ENCODE measurements at regions not wholly inside any gene's neighbourhood (a gene's known extent, or its start where the extent isn't known, plus 50 kb on each side); places are given as distances from the start of the nearest gene placed in this dataset.

DNA sequence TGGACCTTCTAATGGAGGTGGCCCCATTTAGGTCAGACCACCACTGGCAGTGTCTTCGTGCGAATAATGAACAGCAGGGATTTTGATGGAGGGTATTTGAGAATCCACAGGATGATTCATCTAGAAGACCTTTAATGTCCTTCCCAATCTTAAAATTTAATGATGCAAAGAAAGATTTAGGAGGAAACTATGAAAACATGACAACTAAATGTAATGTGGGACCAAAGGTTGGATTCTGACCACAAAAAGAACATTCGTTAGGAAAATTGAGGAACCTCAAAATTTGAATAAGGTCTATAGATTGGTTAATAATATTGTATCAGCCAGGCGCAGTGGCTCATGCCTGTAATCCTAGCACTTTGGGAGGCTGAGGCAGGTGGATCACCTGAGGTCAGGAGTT, 78.2 kb upstream of the TMPO start:
- no peak for DNase-seq
- no peak overlapping the region for H3K4me2 ChIP-seq (replicated peaks; ENCODE audit: low read depth, low read length, poor library complexity, severe bottlenecking)
- no peaks in the 10 kb centered on the region for H3K79me2 ChIP-seq (ENCODE audit: control insufficient read depth, insufficient read depth, low read length)
- H3K9me3 ChIP-seq (ENCODE audit: control extremely low read depth in 1 of 3, control insufficient read depth in 2 of 3, insufficient read depth in 1 of 3, low read length in 2 of 3) = peaks cover 0 to 7% (median 1%) of the 10 kb centered on the region in 3 donors
- no peak overlapping the region for H3K4me3 ChIP-seq (ENCODE audit: control extremely low read depth in 1 of 5, extremely low read depth in 1 of 5, insufficient read depth in 1 of 5, low read depth in 2 of 5, low read length in 4 of 5)
- Mint-ChIP-seq H3K4me3 (no peak overlapping the region), H3K9me3 (ENCODE audit: insufficient read depth) (peaks cover 5% of the 10 kb centered on the region), H3K27ac (no peak overlapping the region), H3K4me1 (no peaks in the 10 kb centered on the region), H3K27me3 (peaks cover 50% of the 10 kb centered on the region)
- no peaks in the 10 kb centered on the region for H3K36me3 ChIP-seq (replicated peaks in 1 of 2; ENCODE audit: control extremely low read depth in 1 of 2, control insufficient read depth in 1 of 2, extremely low read depth in 1 of 2, insufficient read depth in 2 of 2, low read length in 1 of 2)
- H4K20me1 ChIP-seq (ENCODE audit: control insufficient read depth, insufficient read depth, low read length, poor library complexity, severe bottlenecking) = no peaks in the 10 kb centered on the region
- intact Hi-C loops (cut with micrococcal nuclease) = no loop called here
- no peak for ATAC-seq (ENCODE audit: low read depth)
- H3K27me3 ChIP-seq (replicated peaks in 1 of 4; ENCODE audit: control extremely low read depth in 1 of 4, control insufficient read depth in 3 of 4, insufficient read depth in 4 of 4, low read length in 3 of 4) = peaks cover 0 to 22% (median 11%) of the 10 kb centered on the region in 4 experiments
- TF ChIP-seq EZH2 (IDR thresholded peaks at IDR 0.05; ENCODE audit: borderline replicate concordance, insufficient read depth, low read depth, low read length, poor library complexity, severe bottlenecking) = no peak
- TF ChIP-seq, protein P1, sequence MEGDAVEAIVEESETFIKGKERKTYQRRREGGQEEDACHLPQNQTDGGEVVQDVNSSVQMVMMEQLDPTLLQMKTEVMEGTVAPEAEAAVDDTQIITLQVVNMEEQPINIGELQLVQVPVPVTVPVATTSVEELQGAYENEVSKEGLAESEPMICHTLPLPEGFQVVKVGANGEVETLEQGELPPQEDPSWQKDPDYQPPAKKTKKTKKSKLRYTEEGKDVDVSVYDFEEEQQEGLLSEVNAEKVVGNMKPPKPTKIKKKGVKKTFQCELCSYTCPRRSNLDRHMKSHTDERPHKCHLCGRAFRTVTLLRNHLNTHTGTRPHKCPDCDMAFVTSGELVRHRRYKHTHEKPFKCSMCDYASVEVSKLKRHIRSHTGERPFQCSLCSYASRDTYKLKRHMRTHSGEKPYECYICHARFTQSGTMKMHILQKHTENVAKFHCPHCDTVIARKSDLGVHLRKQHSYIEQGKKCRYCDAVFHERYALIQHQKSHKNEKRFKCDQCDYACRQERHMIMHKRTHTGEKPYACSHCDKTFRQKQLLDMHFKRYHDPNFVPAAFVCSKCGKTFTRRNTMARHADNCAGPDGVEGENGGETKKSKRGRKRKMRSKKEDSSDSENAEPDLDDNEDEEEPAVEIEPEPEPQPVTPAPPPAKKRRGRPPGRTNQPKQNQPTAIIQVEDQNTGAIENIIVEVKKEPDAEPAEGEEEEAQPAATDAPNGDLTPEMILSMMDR (IDR thresholded peaks at IDR 0.05) = no peak
- CTCF ChIA-PET = interaction anchor here (1.9 kb wide), 1 partner anchor 11 kb away, joined by 8 read pairs; no protein-coding TSS in a partner anchor
- no peak overlapping the region for H2AFZ ChIP-seq (ENCODE audit: insufficient read depth, low read depth, low read length, poor library complexity, severe bottlenecking)
- 73% methylated on average over 2 of the region's 4 CpGs for WGBS (ENCODE audit: insufficient coverage)
- H3K9ac ChIP-seq (ENCODE audit: low read length) = no peak overlapping the region
- H3K27ac ChIP-seq (ENCODE audit: low read length in 2 of 2) = no peak overlapping the region
- H3K4me1 ChIP-seq (ENCODE audit: control insufficient read depth in 2 of 2, insufficient read depth in 2 of 2, low read length in 2 of 2) = no peaks in the 10 kb centered on the region
- POLR2A ChIA-PET = interaction anchor here (0.7 kb wide), 1 partner anchor 109 kb away, joined by 3 read pairs; no protein-coding TSS in a partner anchor

GRCh38 chr12:98437806-98438595, 77.4 kb upstream of the TMPO start:
- no CpG with 5 or more reads among the region's 1 CpG for WGBS (ENCODE audit: insufficient coverage)
- Histone ChIP-seq H3K4me3 (ENCODE audit: control extremely low read depth in 1 of 5, extremely low read depth in 1 of 5, insufficient read depth in 1 of 5, low read depth in 2 of 5, low read length in 4 of 5) (no peak overlapping the region), H3K27me3 (replicated peaks in 1 of 4; ENCODE audit: control extremely low read depth in 1 of 4, control insufficient read depth in 3 of 4, insufficient read depth in 4 of 4, low read length in 3 of 4) (peaks cover 0 to 22% (median 11%) of the 10 kb centered on the region in 4 experiments), H2AFZ (ENCODE audit: insufficient read depth, low read depth, low read length, poor library complexity, severe bottlenecking) (no peak overlapping the region), H3K36me3 (replicated peaks in 1 of 2; ENCODE audit: control extremely low read depth in 1 of 2, control insufficient read depth in 1 of 2, extremely low read depth in 1 of 2, insufficient read depth in 2 of 2, low read length in 1 of 2) (no peaks in the 10 kb centered on the region), H3K9me3 (ENCODE audit: control extremely low read depth in 1 of 3, control insufficient read depth in 2 of 3, insufficient read depth in 1 of 3, low read length in 2 of 3) (peaks cover 0 to 7% (median 1%) of the 10 kb centered on the region in 3 donors), H3K4me2 (replicated peaks; ENCODE audit: low read depth, low read length, poor library complexity, severe bottlenecking) (no peak overlapping the region), H3K4me1 (ENCODE audit: control insufficient read depth in 2 of 2, insufficient read depth in 2 of 2, low read length in 2 of 2) (no peaks in the 10 kb centered on the region), H3K9ac (ENCODE audit: low read length) (no peak overlapping the region), H4K20me1 (ENCODE audit: control insufficient read depth, insufficient read depth, low read length, poor library complexity, severe bottlenecking) (no peaks in the 10 kb centered on the region), H3K79me2 (ENCODE audit: control insufficient read depth, insufficient read depth, low read length) (no peaks in the 10 kb centered on the region), H3K27ac (ENCODE audit: low read length in 2 of 2) (no peak overlapping the region)
- peaks cover 5% of the 10 kb centered on the region for H3K9me3 Mint-ChIP-seq (ENCODE audit: insufficient read depth)
- DNase-seq (no peak), ATAC-seq (ENCODE audit: low read depth) (no peak)
- peaks cover 50% of the 10 kb centered on the region for H3K27me3 Mint-ChIP-seq
- no peaks in the 10 kb centered on the region for H3K4me1 Mint-ChIP-seq
- ChIA-PET CTCF (interaction anchor here (1.0 to 1.9 kb wide), 2 partner anchors 12 to 95 kb away, joined by 3 to 8 read pairs; no protein-coding TSS in a partner anchor), POLR2A (interaction anchor here (0.7 kb wide), 1 partner anchor 110 kb away, joined by 3 read pairs; no protein-coding TSS in a partner anchor)
- intact Hi-C loops (cut with micrococcal nuclease) = no loop called here
- H3K27ac Mint-ChIP-seq = no peak overlapping the region
- H3K4me3 Mint-ChIP-seq = no peak overlapping the region
- no peak for TF ChIP-seq EZH2 (IDR thresholded peaks at IDR 0.05; ENCODE audit: borderline replicate concordance, insufficient read depth, low read depth, low read length, poor library complexity, severe bottlenecking)
- TF ChIP-seq, protein P1 (IDR thresholded peaks at IDR 0.05) = no peak
